MCF 10A (cell line): ENCODE measurements at regions not wholly inside any gene's neighbourhood (a gene's known extent, or its start where the extent isn't known, plus 50 kb on each side); places are given as distances from the start of the nearest gene placed in this dataset.

Experiments
- BruUV-seq: library from RNA; stranded (reverse); fragments of 400-500 nt; replicated peaks from 2 replicates; lab custom pipeline; 2021; lab: Mats Ljungman, UMichigan
- CTCF ChIA-PET: fragments of 300-600 bp; sonication (Branson Sonifier 250); formaldehyde crosslinking; extraction: SDS; loops from one replicate; lab custom pipeline; 2021; ENCODE audit warnings: antibody characterized with exemption, inconsistent platforms; lab: Yijun Ruan, JAX
- POLR2A ChIA-PET: fragments of 300-600, 350-650 bp; sonication (Branson Sonifier 250); formaldehyde crosslinking; extraction: SDS; loops from one replicate; lab custom pipeline; 2020; ENCODE audit warnings: antibody characterized with exemption, inconsistent platforms; lab: Yijun Ruan, JAX
- DNase-seq: peaks from one replicate; pipeline ENCODE4 v3.0.0-alpha.2; 2018; ENCODE audit not compliant: unreplicated experiment
- H3K27ac Mint-ChIP-seq: one replicate; pipeline ENCODE4 v1.8.0; 2022; ENCODE audit warnings: mild to moderate bottlenecking, low read depth, mixed read lengths; ENCODE audit not compliant: unreplicated experiment
- H3K27me3 Mint-ChIP-seq: one replicate; pipeline ENCODE4 v1.8.0; 2022; ENCODE audit warnings: mixed read lengths; ENCODE audit not compliant: insufficient read depth, unreplicated experiment
- H3K36me3 Mint-ChIP-seq: one replicate; pipeline ENCODE4 v1.8.0; 2022; ENCODE audit warnings: mild to moderate bottlenecking, moderate library complexity, mixed read lengths; ENCODE audit not compliant: insufficient read depth, unreplicated experiment
- H3K4me1 Mint-ChIP-seq: one replicate; pipeline ENCODE4 v1.8.0; 2022; ENCODE audit warnings: mixed read lengths; ENCODE audit not compliant: insufficient read depth, unreplicated experiment
- H3K4me3 Mint-ChIP-seq: one replicate; pipeline ENCODE4 v1.8.0; 2022; ENCODE audit warnings: mild to moderate bottlenecking, moderate library complexity, mixed read lengths; ENCODE audit not compliant: unreplicated experiment
- H3K9me3 Mint-ChIP-seq: one replicate; pipeline ENCODE4 v1.8.0; 2022; ENCODE audit warnings: mixed read lengths; ENCODE audit not compliant: unreplicated experiment
- CTCF ChIP-seq: fragments of 200-600 bp; IDR thresholded peaks from one replicate; pipeline ENCODE4 v1.8.0; 2022; ENCODE audit warnings: antibody characterized with exemption, mild to moderate bottlenecking; ENCODE audit not compliant: unreplicated experiment
- intact Hi-C: fragments of 100-400 bp; cut with micrococcal nuclease; formaldehyde crosslinking; loops from 2 replicates; pipeline ENCODE4 v1.14.1; 2022

- TF ChIP-seq CTCF, result peak; percentile 25
- BruUV-seq, result no TSS peak
- CTCF ChIA-PET, result interaction anchor here (0.7 to 2.3 kb wide), 13 partner anchors 10 to 908 kb away, joined by 3 to 13 read pairs (median 4); no protein-coding TSS in a partner anchor
- Mint-ChIP-seq H3K27me3 (peaks cover 30% of the 10 kb centered on the region), H3K4me3 (no peak overlapping the region), H3K4me1 (no peaks in the 10 kb centered on the region), H3K36me3 (peaks cover 24% of the 10 kb centered on the region), H3K9me3 (no peaks in the 10 kb centered on the region), H3K27ac (no peak overlapping the region)
- POLR2A ChIA-PET, result interaction anchor here (0.9 kb wide), 1 partner anchor 36 kb away, joined by 3 read pairs; no protein-coding TSS in a partner anchor
- DNase-seq, result peak; percentile 23
- intact Hi-C loops, result loop anchor here (1.0 kb wide), 1 partner anchor 160 kb away; no protein-coding TSS in a partner anchor
Measured at GRCh38 chrX:3811331-3812311, 98.2 kb upstream of the PRKX start.

GRCh38 chrX:3807906-3808305 lies 94.5 kb upstream of the PRKX start:
- no peak overlapping the region for H3K27ac Mint-ChIP-seq
- intact Hi-C loops, result no loop called here
- CTCF ChIA-PET, result interaction anchor here (0.7 to 1.1 kb wide), 2 partner anchors 20 to 40 kb away, joined by 3 read pairs; no protein-coding TSS in a partner anchor
- no TSS peak for BruUV-seq
- H3K36me3 Mint-ChIP-seq, result peaks cover 7% of the 10 kb centered on the region
- POLR2A ChIA-PET, result no interaction called here
- no peak for TF ChIP-seq CTCF
- DNase-seq, result no peak
- H3K4me3 Mint-ChIP-seq, result no peak overlapping the region
- no peaks in the 10 kb centered on the region for H3K4me1 Mint-ChIP-seq
- peaks cover 39% of the 10 kb centered on the region for H3K27me3 Mint-ChIP-seq
- H3K9me3 Mint-ChIP-seq, result no peaks in the 10 kb centered on the region

GRCh38 chrX:3806630-3807029 lies 93.2 kb upstream of the PRKX start:
- intact Hi-C loops, result no loop called here

More at GRCh38 chrX:3806630-3807029, 93.2 kb upstream of the PRKX start:
- POLR2A ChIA-PET, result no interaction called here
- no peak for DNase-seq
- peaks cover 39% of the 10 kb centered on the region for H3K27me3 Mint-ChIP-seq
- H3K27ac Mint-ChIP-seq, result no peak overlapping the region
- no peaks in the 10 kb centered on the region for H3K4me1 Mint-ChIP-seq
- BruUV-seq, result no TSS peak
- H3K36me3 Mint-ChIP-seq, result peaks cover 7% of the 10 kb centered on the region
- TF ChIP-seq CTCF, result no peak
- CTCF ChIA-PET, result no interaction called here
- no peaks in the 10 kb centered on the region for H3K9me3 Mint-ChIP-seq
- no peak overlapping the region for H3K4me3 Mint-ChIP-seq
